HG03103 (cell line): ENCODE measurements at regions not wholly inside any gene's neighbourhood (a gene's known extent, or its start where the extent isn't known, plus 50 kb on each side); places are given as distances from the start of the nearest gene placed in this dataset.

Source experiments
- ATAC-seq: cut with Tn5 transposase; IDR thresholded peaks from one replicate; pipeline ENCODE4 v1.9.1; 2021; ENCODE audit warnings: low read depth; ENCODE audit not compliant: unreplicated experiment

DNA sequence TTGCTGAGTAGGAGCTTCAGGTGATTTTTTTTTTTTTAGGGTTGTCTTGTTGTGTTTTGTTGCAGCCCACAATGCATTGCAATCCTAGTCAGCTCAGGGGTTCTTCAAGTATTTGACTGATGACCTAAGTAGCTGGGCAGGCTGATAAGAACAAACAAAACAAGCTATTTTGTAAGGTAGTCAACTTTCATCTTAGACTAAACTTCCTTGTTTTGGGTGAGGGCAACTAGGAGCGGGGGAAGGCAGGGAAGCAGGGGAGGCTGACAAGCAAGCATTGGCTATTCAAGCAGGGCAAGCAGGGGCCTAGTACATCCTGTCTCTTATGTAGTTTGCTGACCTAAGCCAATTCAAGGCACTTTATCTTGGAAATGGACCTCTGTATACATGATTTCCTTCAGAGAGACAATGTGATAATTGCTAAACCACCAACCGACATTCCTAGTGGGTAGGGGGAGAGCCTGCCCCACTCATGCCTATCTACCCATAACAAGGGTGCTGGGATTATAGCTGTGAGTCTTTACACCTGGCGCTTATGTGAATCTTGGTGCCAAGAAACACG is 163.3 kb upstream of the PRKCQ start:
- ATAC-seq = no peak

- no peak for ATAC-seq
Measured at GRCh38 chr10:6741541-6741941, 161.5 kb upstream of the PRKCQ start.

GRCh38 chr10:6739530-6740174 is 159.6 kb upstream of the PRKCQ start:
- ATAC-seq = no peak

DNA sequence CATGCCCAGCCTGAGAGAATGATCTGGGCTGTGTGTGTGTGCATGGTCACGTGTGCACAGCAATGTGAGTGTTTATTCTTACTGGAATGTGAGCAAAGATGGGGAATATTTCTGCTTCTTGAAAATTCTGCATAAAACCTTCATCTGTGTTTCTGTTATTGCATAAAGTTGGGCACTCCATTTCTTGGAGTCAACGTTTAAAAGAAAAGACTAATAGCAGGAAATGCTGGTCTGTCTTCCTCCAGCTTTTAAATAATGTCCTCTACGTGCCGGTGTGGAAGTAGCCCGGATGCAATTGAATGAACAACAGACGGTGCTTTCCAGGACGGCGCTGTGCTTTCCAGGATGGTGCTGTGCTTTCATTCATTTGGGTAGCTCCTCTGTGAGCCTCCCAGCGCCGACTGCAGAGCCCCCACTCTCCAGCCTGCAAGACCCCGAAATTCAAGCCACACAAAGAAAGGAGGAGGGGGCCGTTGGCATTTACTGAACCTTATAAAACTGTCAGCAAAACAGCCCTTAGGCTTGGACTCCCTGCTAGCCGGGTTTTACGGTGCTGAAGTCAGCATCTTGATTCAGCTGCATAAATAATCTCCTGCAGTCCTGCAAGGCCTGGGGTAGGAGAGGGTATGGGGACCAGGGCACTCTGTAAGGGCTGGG is 158.2 kb upstream of the PRKCQ start:
- ATAC-seq = no peak

DNA sequence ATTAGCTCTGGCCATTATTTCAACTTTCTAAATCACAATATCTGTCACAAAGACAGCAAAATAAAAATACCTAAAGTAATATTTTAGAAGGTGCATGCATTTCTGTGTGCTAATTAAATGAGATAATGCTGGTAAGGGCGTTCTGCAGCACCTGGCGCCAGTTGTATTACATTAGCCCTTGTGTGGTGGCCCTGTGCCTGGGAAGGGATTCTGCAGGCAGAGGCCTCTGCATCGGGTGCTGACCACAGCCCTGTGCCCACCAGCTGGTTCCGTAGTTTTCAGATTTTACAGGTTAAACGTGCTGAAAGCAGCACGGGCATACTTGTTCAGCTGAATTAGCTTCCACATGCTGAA is 157.7 kb upstream of the PRKCQ start:
- ATAC-seq = no peak

GRCh38 chr10:6737080-6737641 is 157.1 kb upstream of the PRKCQ start:
- no peak for ATAC-seq

- no peak for ATAC-seq
Measured at GRCh38 chr10:6734286-6734685, 154.2 kb upstream of the PRKCQ start.

DNA sequence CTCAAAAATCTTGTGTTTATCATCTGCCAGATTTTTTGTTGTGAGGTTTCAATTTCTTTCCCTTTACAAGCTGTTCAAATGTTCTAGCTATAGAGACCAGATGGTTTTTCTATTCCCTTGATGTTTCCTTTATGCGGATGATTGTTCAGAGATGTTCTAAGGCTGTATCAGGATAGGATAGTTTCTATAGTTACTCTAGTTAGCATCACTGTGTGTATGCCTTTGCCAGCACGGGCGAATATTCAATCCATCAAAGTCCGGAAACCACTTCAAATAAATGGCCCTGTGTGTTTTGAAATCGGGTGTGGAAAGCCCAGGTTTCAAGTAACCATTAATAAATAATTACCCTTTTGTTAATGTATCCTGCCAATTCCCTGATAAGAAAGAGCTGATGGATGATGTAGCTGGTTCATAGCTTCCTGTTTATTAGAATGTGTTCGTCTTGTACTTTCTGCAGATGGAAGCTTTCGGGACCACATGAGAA is 149.8 kb upstream of the PRKCQ start:
- no peak for ATAC-seq

DNA sequence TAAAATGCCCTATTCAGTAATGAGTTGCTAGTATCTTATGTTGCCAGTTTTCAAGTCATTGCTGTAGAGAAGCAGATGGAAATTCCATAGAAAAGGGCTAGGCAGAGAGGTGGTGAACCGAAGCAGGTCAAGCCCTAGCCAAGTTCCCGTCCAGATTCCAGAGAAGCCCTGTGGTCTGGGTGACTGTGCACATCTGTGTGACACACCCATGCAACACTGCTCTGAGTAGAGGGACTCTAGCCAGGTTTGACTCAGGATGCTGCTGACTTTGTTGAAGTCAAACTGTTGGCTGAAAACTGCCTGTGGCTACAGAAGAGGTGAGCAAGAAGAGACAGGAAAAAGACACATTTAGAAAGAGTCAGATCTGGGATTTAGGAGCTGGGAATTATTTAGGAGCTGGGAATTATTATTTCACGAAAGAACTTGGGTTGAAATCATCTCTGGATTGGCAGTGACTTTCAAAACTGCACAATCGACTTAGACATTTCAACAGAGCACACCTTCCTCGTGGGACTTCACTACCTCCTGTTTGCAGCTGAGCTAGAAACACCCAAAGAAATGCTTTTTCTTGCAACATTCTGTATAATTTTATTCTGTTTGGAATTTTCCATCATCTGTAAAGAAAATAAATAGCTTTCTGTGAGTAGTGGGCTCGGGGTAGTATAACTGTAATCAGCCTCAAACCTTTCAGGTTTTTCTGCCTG is 149.1 kb upstream of the PRKCQ start:
- ATAC-seq = no peak

DNA sequence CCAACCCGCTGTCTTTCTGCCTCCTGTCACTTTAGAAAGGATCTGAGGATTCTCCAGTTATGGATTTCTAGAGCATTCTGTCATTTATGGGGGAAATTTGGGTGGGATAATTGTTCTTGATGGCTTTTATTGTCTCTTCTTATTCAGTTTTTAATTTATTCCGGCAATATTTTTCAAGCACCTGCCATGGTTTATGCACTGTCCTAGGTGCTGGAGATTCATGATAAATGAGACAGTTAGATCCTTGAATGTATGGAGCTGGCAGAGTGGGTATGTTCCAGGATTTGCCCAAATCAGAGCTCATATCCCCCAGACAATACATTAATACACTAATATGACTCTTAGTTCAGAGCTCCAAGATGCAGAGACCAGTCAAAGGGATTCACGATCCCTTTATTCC is 146.8 kb upstream of the PRKCQ start:
- ATAC-seq = no peak

- no peak for ATAC-seq
Measured at GRCh38 chr10:6722616-6723004, 142.5 kb upstream of the PRKCQ start.

GRCh38 chr10:6721964-6722615 is 142.0 kb upstream of the PRKCQ start:
- no peak for ATAC-seq

DNA sequence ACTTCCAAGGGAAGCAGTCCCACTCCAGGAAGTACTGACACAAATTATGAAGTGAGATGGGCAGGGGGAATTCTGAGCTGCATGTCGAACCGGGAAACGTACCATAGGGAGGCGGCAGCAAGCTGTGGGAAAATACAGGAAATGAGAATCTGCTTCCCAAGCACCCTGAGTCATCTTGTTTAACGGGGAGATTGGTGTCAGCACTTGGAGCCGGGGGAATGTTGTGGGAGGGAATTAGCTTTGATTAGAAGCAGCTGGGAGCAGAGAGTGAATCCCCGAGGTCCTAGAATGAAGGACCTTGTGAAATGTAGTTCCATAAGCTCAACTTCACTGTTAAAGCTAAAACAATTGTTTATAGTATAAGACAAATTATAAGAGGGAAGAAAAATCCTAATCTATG is 141.4 kb upstream of the PRKCQ start:
- ATAC-seq = no peak

DNA sequence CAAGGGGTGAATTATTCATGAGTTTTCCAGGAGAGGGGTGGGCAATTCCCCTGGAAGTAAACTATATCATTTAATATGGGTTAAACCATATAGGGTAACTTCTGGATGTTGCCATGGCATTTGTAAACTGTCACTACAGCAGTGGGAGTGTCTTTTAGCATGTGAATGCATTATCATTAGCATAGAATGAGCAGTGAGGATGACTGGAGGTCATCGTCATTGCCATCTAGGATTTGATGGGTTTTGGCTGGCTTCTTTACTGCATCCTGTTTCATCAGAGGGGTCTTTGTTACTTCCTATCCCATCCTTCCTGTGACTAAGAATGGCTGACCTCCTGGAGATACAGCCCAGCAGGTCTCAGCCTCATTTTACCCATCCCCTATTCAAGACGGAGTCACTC is 139.5 kb upstream of the PRKCQ start:
- ATAC-seq = no peak

DNA sequence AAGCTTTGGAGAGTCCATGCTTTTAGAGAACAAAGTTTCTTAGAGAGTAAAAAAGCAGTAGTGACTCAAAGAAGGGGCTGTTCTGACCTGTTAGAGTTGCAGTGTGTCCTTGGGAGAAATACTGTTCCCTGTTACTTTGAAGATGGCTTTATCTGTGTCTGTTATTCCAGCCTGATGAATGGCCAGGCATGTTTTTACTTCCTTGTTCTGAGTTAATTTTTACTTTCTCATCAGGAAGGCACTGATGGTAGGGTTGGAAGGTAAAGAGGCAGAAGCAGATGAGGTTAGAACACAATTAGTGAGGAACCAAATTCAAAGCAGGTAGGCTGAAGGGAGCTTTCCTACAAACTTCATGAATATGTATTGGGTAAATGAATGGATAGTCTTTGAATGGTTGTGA is 138.5 kb upstream of the PRKCQ start:
- no peak for ATAC-seq

DNA sequence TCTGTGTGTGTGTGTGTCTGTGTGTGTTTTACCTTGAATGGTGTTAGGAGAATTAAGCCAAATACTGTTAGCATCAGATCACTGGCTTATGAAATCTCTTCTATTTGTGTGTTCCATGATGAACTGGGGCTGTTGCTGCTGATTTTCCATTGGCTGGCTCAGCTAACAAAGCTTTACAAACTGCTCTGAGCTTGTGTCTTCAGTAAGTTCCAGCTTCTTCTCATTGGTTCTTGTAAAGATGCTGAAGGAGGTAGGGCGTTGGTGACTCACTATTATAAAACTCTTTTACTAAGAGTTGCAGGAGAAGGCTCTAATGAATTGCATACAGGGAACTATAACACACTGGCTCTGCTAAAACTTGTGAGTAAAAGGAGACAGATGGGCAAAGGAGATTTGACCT is 136.4 kb upstream of the PRKCQ start:
- no peak for ATAC-seq

DNA sequence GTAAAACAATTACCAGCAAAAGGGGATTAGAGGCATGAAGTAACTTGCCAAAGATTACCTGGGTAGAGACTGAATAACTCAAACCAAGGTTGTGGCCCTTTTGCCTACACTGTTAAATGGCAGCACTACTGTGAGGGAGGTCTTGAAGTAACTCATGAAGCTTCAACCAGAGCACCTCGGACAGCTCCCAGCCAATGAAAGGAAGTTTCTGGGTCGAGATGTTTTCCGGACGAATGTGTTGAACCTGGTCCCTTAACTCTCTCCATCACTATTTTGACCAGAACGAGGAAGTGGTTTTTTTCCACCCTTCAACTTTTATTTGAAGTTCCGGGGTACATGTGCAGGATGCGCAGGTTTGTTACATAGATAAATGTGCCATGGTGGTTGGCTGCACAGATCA is 133.6 kb upstream of the PRKCQ start:
- ATAC-seq = no peak

DNA sequence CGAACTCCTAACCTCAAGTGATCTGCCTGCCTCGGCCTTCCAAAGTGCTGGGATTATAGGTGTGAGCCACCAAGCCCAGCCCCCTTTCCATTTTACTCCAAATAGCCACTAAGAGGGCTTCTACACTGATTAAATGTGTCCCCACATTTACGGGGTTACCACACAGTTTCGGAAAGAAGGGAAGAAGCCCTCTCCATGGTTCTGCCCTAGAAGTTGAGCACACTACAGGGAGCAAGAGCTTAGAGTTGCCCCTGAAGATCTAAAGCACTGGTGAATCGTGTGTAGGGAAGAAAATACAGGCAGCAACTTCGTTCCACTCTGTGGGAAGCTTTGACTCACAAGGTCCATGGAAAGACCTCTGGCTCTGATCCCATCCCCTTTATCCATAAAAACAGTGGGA is 133.0 kb upstream of the PRKCQ start:
- no peak for ATAC-seq

GRCh38 chr10:6711881-6712280 is 131.8 kb upstream of the PRKCQ start:
- no peak for ATAC-seq

- ATAC-seq = no peak
Measured at GRCh38 chr10:6711408-6711841, 131.3 kb upstream of the PRKCQ start.

DNA sequence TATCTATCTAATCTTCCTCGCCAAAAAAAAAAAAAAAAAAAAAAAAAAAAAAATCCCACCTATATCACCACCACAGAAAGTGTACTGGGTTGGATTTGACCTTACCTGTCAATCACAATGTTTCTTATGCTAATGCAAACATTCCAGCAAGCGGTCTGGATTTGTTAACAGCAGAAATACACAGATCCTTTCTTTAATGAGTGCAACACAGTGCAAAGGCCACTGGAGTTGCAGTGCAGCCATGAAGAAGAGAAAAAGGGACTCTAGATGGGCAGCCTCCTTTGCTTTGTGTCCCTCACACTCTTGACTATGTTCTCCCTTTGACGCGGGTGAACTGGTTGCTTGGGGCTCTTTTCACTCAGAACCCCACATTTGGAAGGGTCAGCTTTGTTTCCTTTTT is 127.3 kb upstream of the PRKCQ start:
- no peak for ATAC-seq
